Stimulated activated CD8-positive, alpha-beta memory T cell treated with anti-CD3 and anti-CD28 coated beads, Interleukin-12 subunit alpha, Interleukin-12 subunit beta, amount 100 ng/mL, for 24 hours (primary cell): ENCODE measurements at regions not wholly inside any gene's neighbourhood (a gene's known extent, or its start where the extent isn't known, plus 50 kb on each side); places are given as distances from the start of the nearest gene placed in this dataset.
A peak's percentile ranks its signal among the peaks of the same experiment; 100 is the strongest.

ENCODE experiments used
- DNase-seq: peaks from one replicate; pipeline ENCODE4 v3.0.0-alpha.2; 2020; ENCODE audit errors: extremely low read depth

GRCh38 chr6:44678252-44678935 lies 290.9 kb downstream of the CDC5L start:
- DNase-seq: no peak

GRCh38 chr6:44679438-44680201 lies 292.1 kb downstream of the CDC5L start:
- DNase-seq: no peak

GRCh38 chr6:44680202-44680720 lies 292.8 kb downstream of the CDC5L start:
- DNase-seq: no peak

GRCh38 chr6:44681761-44682160 lies 294.3 kb downstream of the CDC5L start:
- no peak for DNase-seq

- no peak for DNase-seq
These were observed 294.8 kb downstream of the CDC5L start for GRCh38 chr6:44682280-44682679.

- DNase-seq: no peak
These were observed 295.7 kb downstream of the CDC5L start for GRCh38 chr6:44682987-44683779.

- DNase-seq: no peak
These were observed 297.7 kb downstream of the CDC5L start for GRCh38 chr6:44685213-44685612.

GRCh38 chr6:44696099-44696498 lies 308.6 kb downstream of the CDC5L start:
- no peak for DNase-seq

- DNase-seq: no peak
These were observed 309.2 kb downstream of the CDC5L start for GRCh38 chr6:44696686-44697085.

- no peak for DNase-seq
These were observed 309.8 kb downstream of the CDC5L start for GRCh38 chr6:44697327-44697726.

GRCh38 chr6:44698602-44699001 lies 311.1 kb downstream of the CDC5L start:
- no peak for DNase-seq

- no peak for DNase-seq
These were observed 311.6 kb downstream of the CDC5L start for GRCh38 chr6:44699082-44699481.

- DNase-seq: no peak
These were observed 312.3 kb downstream of the CDC5L start for GRCh38 chr6:44699851-44700250.

GRCh38 chr6:44700422-44700821 lies 312.9 kb downstream of the CDC5L start:
- DNase-seq: no peak

- DNase-seq: no peak
These were observed 313.6 kb downstream of the CDC5L start for GRCh38 chr6:44701038-44701636.

- no peak for DNase-seq
These were observed 314.2 kb downstream of the CDC5L start for GRCh38 chr6:44701637-44702101.

- no peak for DNase-seq
These were observed 314.8 kb downstream of the CDC5L start for GRCh38 chr6:44702292-44702691.

- DNase-seq: peak; percentile 10
These were observed 317.0 kb downstream of the CDC5L start for GRCh38 chr6:44704240-44705150.

- DNase-seq: no peak
These were observed 318.1 kb downstream of the CDC5L start for GRCh38 chr6:44705596-44705995.

GRCh38 chr6:44706011-44706410 lies 318.5 kb downstream of the CDC5L start:
- no peak for DNase-seq

GRCh38 chr6:44708208-44708607 lies 320.7 kb downstream of the CDC5L start:
- no peak for DNase-seq
